NCI-H82 treated with DMSO at 0.1 percent for 48 hours (cell line): ENCODE measurements at regions not wholly inside any gene's neighbourhood (a gene's known extent, or its start where the extent isn't known, plus 50 kb on each side); places are given as distances from the start of the nearest gene placed in this dataset.

ENCODE experiments used
- DNase-seq: peaks from one replicate; lab custom pipeline; 2025; ENCODE audit not compliant: unreplicated experiment; lab: John Stamatoyannopoulos, UW

DNA sequence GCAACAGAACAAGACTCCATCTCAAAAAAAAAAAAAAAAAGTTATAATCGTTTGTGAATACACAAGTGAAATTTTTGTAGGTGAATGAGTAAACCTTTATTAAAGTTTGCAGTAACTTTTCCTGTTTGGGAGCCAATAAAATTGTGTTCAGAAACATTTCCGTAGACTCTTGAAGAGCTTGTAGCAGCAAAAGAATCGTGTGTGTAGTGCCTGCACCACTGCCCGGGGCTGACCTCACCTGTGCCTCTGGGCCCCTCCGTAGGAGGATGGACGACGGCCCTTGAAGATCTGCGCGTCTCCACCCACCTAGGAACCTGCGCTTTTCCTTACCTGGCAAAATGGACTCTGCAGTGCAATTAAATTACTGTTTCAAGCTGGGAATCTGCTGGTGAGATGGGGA, 366.0 kb downstream of the THBS2 start:
- no peak for DNase-seq

DNA sequence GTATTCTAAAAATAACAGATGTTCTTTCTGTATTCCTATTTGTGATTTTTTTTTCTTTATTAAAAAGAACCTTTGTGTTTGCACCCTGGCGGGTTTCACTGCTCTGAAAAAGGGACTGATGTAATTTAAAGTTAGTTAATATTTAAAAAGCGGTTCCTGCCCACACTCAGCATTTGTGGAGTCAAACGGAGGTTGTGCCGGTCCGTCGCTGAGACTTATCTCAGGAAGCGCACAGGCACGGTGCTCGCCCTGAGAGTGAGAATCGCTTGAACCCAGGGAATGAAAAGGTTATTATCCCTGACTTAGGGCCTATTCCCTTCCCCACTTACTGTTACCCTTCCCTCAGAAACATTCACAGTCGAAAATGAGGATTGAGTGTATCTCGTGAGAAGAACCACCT, 366.7 kb downstream of the THBS2 start:
- no peak for DNase-seq

DNA sequence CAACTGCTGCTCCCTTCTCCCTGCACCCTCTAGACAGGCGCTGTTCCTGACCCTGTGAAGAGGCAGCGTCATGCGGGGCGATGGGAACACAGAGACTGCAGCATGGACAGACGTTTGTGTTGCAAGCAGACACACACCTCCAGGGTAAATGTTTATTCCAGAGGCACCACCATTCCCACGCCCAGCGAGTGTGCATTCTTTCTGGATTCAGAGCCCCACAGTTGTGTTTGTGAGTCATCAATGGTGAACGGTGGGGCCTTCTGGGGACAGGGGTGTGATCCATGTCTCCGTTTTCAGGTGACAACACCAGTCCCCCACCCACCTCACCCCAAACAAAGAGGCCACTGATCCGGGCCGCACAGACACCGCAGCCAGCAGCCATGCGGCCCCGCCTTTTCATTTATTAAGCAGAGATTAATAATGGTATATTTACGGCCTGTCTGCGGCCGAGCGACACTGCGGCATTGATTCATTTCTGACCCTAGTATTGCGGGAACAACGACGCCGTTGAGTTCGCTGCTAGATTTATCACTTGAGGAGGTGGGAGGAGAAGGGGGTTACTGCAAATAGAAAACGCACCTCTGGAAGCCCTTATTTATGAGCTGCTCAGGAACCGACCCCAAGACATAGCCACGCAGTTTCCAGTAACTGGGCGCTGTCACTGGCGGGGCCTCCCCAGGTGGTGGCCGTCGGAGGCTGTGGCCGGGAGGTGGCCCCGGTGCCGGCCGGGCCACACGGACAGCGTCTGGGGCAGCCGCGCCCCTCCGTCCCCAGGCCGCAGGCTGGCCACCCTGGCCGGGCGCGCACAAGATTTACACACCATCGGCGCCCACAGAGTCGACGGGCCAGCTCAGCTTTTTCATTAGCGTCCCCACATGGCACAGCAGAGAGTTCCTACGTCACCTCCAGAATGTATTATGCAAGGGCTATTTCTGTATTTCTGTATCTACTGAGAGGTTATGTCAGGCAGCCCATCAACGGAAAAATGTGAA, 367.6 kb downstream of the THBS2 start:
- no peak for DNase-seq

DNA sequence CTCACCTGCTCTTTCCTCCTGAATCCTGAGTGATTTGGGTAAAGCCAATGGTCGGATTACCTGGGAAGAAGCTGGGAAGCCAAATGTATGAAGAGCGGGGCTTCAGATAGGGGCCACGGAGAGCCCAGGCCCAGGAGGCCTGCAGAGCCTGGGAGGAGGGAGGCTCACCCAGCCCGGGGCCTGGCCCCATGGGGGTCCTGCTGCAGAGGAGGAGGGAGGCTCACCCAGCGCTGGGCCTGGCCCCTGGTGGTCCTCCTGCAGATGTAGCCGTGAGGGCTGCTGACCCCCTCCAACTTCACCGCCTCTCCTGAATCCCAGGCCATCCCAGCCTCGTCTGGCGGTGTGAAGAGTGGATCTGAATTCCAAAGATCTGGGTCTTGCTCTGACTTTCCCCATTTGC, 368.4 kb downstream of the THBS2 start:
- DNase-seq = no peak

DNA sequence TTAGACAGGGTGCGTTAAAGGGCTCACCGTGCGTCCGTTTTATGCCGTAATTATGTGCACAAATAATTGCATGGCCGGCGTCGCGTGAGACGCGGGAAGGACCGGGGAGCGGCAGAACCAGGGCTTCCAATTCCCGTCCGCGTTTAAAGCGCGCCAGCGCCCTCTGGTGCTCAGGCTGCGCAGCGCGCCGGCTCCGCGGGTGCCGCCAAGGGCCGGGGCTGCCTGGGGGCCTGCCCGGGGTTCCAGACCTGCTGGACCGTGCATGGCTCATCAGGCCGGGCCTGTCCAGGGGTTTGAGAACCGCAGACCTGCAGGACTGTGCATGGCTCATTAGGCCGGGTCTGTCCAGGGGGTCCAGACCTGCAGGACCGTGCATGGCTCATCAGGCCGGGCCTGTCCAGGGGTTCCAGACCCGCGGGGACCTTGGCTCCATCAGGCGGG, 369.0 kb downstream of the THBS2 start:
- no peak for DNase-seq

DNA sequence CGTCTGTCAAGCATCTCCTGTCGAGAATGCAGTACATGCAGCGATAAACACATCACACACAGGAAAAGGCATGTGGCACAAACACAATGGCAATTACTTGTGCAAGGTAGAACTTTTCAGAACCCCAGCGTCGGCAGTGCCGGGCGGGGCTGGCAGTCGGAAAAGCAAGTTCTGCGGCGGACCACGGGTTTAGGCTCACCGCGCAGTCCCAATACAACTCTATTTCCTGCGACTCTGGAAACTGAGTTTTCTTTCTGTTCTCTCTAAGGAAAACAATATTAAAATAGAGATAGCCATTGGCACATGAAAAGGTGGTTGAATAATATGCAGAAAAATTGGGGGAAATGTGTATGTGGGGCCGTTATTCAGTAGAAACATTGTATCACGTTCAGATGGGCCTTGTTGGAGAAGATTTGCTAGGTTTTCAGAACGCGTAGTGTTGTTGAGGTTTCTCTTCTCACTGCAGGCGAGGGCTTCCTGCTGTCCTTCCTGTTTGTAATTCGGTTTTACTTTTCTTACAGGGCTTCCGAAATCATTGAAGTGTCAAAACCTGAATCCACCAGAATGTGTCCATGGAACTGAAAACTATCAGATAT, 369.5 kb downstream of the THBS2 start:
- DNase-seq = no peak

DNA sequence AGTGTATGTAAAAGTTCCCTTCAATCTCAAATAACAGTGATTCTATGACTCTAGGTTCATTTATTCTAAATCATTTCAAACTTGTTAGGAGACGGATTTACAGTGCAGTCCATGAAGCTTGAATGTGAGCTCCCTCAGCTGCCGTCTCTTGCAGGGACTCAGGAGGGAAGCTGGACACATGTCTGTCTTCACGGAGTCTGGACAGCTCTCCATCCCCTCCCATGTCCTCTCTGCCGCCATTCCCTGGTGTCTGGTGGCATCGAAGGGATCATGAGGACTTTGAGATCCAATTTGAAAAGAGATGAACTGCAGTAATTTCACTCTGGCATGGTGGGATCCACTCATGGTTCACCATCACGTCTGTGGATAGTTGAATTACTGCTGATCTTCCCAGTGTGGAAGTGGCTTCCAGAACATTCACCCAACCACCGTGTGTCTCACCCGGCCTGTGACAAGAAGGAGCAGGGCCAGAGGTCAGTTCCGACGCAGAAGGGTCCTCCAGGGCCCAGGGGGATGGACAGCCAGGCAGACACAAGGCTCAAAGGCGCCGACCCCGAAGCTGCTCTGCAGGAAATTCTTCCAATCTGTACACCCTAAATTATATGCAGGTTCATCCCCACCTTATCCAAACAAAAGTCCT, 370.1 kb downstream of the THBS2 start:
- no peak for DNase-seq

DNA sequence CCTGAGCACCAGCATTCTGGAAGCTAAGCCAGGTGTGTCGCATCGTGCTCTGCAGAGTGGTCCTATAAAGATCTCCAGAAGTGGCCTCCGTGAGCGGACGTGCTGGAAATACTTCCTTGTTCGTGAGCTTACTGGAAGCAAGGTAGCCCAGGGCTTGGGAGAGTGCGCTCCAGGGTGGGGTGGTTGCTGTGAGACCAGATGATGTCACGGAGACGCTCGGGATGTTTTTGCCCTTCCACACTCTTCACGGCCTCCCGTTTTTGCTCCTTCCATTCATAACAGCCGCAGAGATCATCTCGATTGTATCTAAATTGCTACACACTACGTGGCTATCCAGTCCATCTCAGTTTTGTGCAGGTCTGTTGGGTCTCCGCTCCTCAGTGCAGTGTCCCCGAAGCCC, 373.4 kb downstream of the THBS2 start:
- no peak for DNase-seq

DNA sequence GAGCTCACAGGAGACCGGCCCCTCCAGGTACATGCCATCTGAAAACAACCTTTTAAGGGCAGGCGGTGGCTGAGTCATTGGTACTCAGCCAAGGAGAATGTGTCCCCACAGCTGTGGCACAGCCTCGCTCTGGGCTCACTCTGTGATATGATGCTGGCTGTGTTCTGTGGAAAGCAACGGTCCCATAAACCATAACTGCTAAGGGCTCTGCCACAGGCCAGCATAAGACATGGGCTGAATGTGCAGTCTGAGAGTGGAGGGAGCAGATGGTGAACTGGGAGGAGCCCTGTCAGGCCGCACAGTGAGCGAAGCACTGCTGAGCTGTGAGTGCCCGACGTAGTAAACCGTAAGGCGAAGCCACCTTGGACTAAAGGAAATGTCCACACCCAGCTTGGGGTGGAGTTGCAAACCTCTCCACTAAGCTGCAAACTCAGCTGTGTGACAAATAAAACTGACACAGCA, 375.8 kb downstream of the THBS2 start:
- DNase-seq = no peak

DNA sequence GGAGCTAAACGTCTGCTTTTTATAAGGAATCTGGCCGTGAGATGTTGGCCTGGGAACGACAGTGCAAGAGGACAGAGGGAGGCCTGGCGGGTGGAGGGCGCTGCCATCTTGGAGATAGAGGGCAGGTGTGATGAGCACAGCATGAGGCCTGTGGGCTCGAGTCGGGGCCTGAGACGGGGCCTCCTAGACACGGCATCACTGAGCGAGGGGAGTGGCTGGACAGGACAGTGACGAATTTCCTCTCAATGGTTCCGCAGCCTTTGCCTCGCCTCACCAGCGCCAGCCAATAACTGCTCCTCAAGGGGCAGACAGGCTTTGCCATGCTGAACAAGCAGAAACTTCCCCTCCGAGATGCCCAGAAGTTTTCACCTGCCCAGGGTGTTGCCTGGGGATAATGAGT, 376.7 kb downstream of the THBS2 start:
- DNase-seq = no peak

DNA sequence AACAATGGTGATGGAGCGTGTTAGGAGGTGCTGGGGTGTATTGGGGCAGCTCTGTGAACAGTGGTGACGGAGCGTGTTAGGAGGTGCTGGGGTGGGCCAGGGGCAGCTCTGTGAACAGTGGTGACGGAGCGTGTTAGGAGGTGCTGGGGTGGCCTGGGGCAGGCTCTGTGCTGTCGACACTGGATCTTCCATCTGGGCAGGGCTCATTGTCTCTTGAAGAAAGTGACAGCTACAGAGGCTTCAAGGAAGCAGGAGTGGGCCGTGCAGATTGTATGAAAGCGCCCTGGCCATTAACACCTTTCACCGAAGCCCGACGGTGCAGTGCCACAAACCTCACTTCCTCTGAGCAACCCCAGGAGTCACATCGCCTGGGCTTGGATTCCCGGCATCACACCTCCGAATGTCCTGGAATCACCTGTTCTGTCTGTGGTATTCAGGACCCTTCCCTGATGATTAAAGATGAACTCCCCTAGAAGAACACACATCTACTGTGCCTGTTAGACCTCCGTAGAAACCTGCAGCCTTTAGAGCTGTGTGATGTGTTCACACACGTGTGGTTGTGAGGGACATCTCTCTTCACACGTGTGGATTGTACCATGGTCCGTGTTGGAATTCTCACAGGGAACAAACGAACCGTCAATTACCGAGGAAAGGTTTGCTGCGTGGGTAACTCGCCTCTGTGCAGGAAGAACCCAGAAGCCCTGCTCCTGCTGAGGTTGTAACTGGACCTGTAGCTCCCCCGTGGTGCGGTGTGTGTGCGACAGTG, 377.7 kb downstream of the THBS2 start:
- no peak for DNase-seq

DNA sequence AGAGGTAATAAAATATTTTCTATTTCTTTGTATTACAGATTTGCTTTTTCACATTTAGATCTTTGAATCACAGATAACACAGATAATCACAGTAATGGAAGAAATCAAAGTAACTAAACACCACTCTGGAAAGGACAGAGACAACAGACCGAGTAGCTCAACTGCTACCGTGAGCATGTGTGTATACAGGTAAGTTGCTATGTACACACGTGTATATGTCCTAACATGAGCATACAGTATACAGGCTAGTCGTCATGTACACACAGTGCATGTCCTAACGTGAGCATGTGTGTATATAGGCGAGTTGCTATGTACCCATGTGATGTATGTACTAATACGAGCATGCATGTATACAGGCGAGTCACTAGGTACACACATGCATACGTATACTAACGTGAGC, 379.0 kb downstream of the THBS2 start:
- no peak for DNase-seq

DNA sequence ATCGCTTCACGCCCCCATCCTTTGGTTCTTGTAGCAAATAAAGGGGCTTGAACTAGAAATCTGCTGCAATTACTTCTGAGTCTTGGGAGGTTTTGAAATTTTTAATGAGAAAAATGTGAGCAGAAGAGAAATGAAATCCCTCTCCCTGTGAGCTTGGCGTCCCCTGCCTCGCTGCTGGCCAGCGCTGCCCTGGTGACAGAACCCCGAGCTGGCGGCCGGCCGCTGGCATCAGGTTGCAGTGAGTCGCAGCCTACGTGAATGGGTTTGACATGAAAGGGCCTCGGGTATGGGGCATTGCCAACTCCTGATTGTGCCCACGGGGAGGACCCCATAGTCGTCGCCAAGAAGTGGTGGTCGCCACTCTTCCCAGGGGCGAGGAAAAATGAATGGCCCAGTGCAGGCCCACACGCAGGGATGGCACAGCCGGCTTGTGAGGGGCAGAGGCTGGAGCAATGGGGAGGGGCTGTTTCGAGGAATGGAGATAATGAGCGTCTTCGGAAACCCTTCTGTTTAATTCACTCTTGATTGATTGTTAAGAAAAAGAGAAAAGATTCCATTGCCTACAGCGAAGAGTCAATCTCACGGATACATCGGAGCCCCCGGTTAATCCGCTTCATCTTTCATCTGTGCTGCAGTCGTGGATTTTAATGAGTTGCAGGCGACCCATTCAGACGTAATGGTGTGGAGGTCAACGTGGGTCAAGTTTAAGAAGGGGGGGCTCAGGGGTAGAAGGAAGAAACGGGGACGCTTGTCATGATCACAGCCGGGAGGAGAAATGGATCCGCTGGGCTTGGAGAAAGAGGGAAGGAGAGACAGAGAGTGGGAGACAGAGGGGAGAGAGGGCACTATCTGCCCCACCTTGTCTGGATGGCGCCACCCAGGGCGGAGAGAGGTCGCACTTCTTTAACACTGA, 380.1 kb downstream of the THBS2 start:
- no peak for DNase-seq

DNA sequence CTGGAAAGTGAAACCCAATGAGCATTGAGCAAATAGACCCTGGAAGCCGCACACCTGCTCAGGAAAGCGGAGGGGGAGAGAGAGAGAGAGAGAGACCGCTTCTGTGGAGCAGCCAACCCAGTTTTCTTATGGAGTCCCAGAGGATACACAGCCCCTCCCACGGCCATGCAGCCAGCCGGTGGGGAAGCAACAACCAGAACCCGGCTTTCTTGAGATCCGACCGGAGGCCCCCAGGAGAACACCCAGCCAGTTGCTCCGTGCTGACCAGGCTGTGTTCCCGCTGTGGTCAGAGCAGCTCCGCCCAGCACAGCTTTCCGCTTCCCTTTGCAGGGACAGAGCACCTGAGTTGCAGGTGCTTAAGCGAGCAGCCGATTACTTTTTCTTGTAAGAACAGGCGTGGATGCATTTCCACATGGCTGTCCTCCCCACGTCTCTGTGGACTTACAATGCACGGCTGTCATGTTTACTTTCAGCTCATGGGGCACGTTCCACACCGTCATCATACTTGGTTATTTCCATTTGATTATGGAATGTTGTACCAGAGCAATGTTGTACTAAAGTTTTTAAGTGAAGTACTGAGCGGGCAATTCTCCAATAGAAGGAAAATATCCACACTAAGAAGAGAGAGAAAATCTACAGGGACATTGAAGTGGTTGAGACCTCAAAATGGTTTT, 381.9 kb downstream of the THBS2 start:
- DNase-seq = no peak

DNA sequence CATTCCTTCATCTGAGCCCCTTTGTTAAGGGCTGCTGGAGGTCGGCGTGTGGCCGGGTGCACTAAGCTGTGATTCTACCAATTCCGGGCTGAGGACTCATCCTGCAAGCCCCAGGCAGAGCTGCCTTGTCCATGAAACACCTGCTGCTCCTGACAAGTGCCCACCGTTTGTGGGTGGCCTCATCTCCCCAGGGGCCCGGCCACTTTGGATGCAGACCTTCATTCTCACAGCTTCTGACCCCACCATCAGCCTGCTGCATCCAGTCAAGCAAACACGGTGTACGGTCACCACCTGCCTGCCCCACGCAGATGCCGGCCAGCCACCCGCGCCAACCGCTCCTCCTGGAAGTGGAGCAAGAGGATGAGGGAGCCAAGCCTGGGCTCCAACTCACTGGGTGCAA, 382.7 kb downstream of the THBS2 start:
- DNase-seq = no peak

DNA sequence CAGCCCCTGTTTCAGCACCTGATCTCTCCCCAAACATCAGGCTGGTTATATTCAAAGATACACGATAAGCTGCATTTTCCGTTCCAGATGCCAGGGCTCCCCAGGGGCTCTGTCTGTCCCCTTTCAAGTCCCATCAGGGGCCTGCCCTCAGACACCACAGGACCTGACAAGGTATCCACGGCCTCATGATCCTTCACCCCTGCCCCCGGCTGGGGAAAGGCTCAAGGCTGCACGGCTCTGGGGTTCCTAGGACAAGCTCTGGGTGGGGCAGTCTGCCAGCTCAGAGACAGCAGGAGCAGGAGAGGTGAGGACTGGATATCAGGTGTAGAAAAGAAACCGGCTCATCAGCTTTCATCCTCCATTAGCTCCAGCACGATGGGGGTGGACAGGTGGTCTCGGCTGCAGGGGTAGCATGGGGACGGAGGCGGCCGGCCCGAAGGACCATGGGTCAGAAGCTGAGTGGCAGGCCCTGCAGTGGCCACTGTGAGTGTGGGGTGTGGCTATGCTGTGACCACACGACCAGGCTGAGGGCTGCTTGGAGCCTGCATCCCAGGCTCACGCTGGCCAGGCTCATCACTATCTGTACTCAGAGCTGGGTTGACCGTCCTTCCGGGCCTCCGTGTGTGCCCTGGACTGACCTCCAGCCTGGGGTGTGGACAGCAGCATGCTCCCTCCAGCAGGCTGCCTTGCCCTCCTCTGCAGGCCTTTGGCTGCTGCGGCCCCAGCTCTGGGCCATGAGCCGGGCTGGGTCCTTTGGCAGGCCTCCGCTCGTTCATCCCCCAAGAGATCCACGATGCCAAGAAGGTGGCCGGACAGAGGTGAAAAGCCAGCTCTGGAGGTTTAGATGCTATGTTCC, 386.2 kb downstream of the THBS2 start:
- no peak for DNase-seq

DNA sequence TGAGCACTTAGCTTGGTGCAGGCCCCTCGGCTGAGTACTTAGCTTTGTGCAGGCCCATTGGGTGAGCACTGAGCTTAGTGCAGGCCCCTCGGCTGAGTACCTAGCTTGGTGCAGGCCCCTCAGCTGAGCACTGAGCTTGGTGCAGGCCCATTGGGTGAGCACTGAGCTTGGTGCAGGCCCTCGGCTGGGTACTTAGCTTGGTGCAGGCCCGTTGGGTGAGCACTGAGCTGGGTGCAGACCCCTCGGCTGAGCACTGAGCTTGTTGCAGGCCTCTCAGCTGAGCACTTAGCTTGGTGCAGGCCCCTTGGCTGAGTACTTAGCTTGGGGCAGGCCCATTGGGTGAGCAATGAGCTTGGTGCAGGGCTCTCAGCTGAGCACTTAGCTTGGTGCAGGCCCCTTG, 387.1 kb downstream of the THBS2 start:
- no peak for DNase-seq

DNA sequence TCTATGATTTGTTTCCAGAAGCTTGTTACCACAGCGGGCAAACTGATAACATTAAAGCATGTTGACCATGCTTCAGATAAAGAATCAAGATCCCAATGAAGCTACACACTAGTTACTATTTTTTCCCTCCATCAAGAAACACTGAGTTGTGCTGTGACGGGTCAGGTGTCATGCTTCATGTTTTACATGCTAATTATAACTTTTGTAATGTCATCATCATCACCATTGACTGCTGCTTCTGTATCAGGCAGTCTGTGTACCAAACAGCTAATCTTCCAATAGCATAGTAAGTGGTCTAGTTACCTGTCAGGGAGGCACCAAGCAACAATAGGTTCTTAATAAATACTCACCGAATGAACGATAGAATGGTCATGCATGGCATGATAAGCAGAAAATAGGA, 388.1 kb downstream of the THBS2 start:
- DNase-seq = no peak
